HG03565 (cell line): ENCODE measurements at regions not wholly inside any gene's neighbourhood (a gene's known extent, or its start where the extent isn't known, plus 50 kb on each side); places are given as distances from the start of the nearest gene placed in this dataset.

Experiments used
- ATAC-seq: cut with Tn5 transposase; IDR thresholded peaks from one replicate; pipeline ENCODE4 v1.9.1; 2021; ENCODE audit warnings: mild to moderate bottlenecking, moderate library complexity; ENCODE audit not compliant: unreplicated experiment

- no peak for ATAC-seq
Measured at GRCh38 chr11:112795142-112795815, 165.9 kb upstream of the NCAM1 start.

GRCh38 chr11:112795911-112796649, 165.1 kb upstream of the NCAM1 start:
- no peak for ATAC-seq

- ATAC-seq = no peak
Measured at GRCh38 chr11:112797092-112797491, 164.1 kb upstream of the NCAM1 start.

- ATAC-seq = no peak
Measured at GRCh38 chr11:112797648-112798293, 163.4 kb upstream of the NCAM1 start.

GRCh38 chr11:112801025-112801816, 160.0 kb upstream of the NCAM1 start:
- ATAC-seq = no peak

GRCh38 chr11:112801817-112802088, 159.5 kb upstream of the NCAM1 start:
- ATAC-seq = no peak

GRCh38 chr11:112805658-112806057, 155.6 kb upstream of the NCAM1 start:
- no peak for ATAC-seq

- ATAC-seq = no peak
Measured at GRCh38 chr11:112806256-112806655, 155.0 kb upstream of the NCAM1 start.

GRCh38 chr11:112806876-112807275, 154.3 kb upstream of the NCAM1 start:
- no peak for ATAC-seq

- no peak for ATAC-seq
Measured at GRCh38 chr11:112809429-112809828, 151.8 kb upstream of the NCAM1 start.

- ATAC-seq = no peak
Measured at GRCh38 chr11:112810951-112811350, 150.3 kb upstream of the NCAM1 start.

GRCh38 chr11:112811783-112812182, 149.4 kb upstream of the NCAM1 start:
- ATAC-seq = no peak

- no peak for ATAC-seq
Measured at GRCh38 chr11:112812729-112813128, 148.5 kb upstream of the NCAM1 start.

GRCh38 chr11:112814168-112814567, 147.1 kb upstream of the NCAM1 start:
- no peak for ATAC-seq

GRCh38 chr11:112817376-112817775, 143.8 kb upstream of the NCAM1 start:
- ATAC-seq = no peak

- ATAC-seq = no peak
Measured at GRCh38 chr11:112822478-112823274, 138.5 kb upstream of the NCAM1 start.

GRCh38 chr11:112826026-112826425, 135.2 kb upstream of the NCAM1 start:
- no peak for ATAC-seq

GRCh38 chr11:112826788-112827187, 134.4 kb upstream of the NCAM1 start:
- no peak for ATAC-seq

- no peak for ATAC-seq
Measured at GRCh38 chr11:112828421-112828820, 132.8 kb upstream of the NCAM1 start.

GRCh38 chr11:112829971-112830654, 131.1 kb upstream of the NCAM1 start:
- no peak for ATAC-seq
